ENCODE measurements at regions not wholly inside any gene's neighbourhood (a gene's known extent, or its start where the extent isn't known, plus 50 kb on each side); places are given as distances from the start of the nearest gene placed in this dataset.
"Not testable (repeated sequence)": the region's sequence is repeated elsewhere in the genome, so short reads cannot be mapped to it uniquely, and the experiment has no call there.

- no peak for DNase-seq
Measured at GRCh38 chr5:1961952-1962595, 79.3 kb upstream of the IRX4 start.

- no peak for DNase-seq
Measured at GRCh38 chr5:1961304-1961946, 78.7 kb upstream of the IRX4 start.

GRCh38 chr5:1960595-1961303 is 78.0 kb upstream of the IRX4 start:
- DNase-seq, result no peak

GRCh38 chr5:1959725-1960581 is 77.2 kb upstream of the IRX4 start:
- DNase-seq, result no peak

GRCh38 chr5:1959231-1959630 is 76.5 kb upstream of the IRX4 start:
- no peak for DNase-seq

- DNase-seq, result no peak
Measured at GRCh38 chr5:1958211-1959010, 75.7 kb upstream of the IRX4 start.

GRCh38 chr5:1955586-1955985 is 72.9 kb upstream of the IRX4 start:
- no peak for DNase-seq

GRCh38 chr5:1953710-1954109 is 71.0 kb upstream of the IRX4 start:
- DNase-seq, result not testable (repeated sequence)

GRCh38 chr5:1952444-1953099 is 69.8 kb upstream of the IRX4 start:
- DNase-seq, result no peak

GRCh38 chr5:1952021-1952420 is 69.3 kb upstream of the IRX4 start:
- no peak for DNase-seq

GRCh38 chr5:1951165-1951816 is 68.6 kb upstream of the IRX4 start:
- no peak for DNase-seq

GRCh38 chr5:1950708-1951103 is 68.0 kb upstream of the IRX4 start:
- DNase-seq, result no peak

- no peak for DNase-seq
Measured at GRCh38 chr5:1950096-1950707, 67.5 kb upstream of the IRX4 start.

- no peak for DNase-seq
Measured at GRCh38 chr5:1949253-1949652, 66.5 kb upstream of the IRX4 start.

GRCh38 chr5:1948663-1949191 is 66.0 kb upstream of the IRX4 start:
- no peak for DNase-seq

GRCh38 chr5:1948111-1948510 is 65.4 kb upstream of the IRX4 start:
- no peak for DNase-seq

- no peak for DNase-seq
Measured at GRCh38 chr5:1946776-1947175, 64.1 kb upstream of the IRX4 start.

- DNase-seq, result no peak
Measured at GRCh38 chr5:1946122-1946677, 63.5 kb upstream of the IRX4 start.

GRCh38 chr5:1945606-1946005 is 62.9 kb upstream of the IRX4 start:
- no peak for DNase-seq

GRCh38 chr5:1944408-1944807 is 61.7 kb upstream of the IRX4 start:
- no peak for DNase-seq

All from CD4-positive, alpha-beta T cell treated with Interferon alpha-2 for 1 hour (primary cell).